H9 (cell line): ENCODE measurements at regions not wholly inside any gene's neighbourhood (a gene's known extent, or its start where the extent isn't known, plus 50 kb on each side); places are given as distances from the start of the nearest gene placed in this dataset.

Experiments used
- DNase-seq: peaks from one replicate; pipeline ENCODE4 v3.0.0-alpha.2; 2017
- H2AFZ ChIP-seq: one replicate; pipeline ENCODE4 v1.6.1; 2013; ENCODE audit warnings: mild to moderate bottlenecking, low read length, control low read depth, moderate library complexity
- H2AK5ac ChIP-seq: 2 replicates; pipeline ENCODE4 v1.6.1; 2013; ENCODE audit warnings: low read length, control low read depth, mixed read lengths; ENCODE audit not compliant: insufficient read length
- H2BK120ac ChIP-seq: one replicate; pipeline ENCODE4 v1.6.1; 2013; ENCODE audit warnings: low read depth, mild to moderate bottlenecking, low read length, control low read depth, inconsistent platforms; ENCODE audit not compliant: poor library complexity, severe bottlenecking
- H2BK12ac ChIP-seq: 2 replicates; pipeline ENCODE4 v1.6.1; 2013; ENCODE audit warnings: low read length, control low read depth, mixed read lengths, low read depth; ENCODE audit not compliant: insufficient read length
- H2BK15ac ChIP-seq: 2 replicates; pipeline ENCODE4 v1.6.1; 2013; ENCODE audit warnings: low read depth, low read length, control low read depth
- H2BK20ac ChIP-seq: one replicate; pipeline ENCODE4 v1.6.1; 2013; ENCODE audit warnings: low read depth, mild to moderate bottlenecking, low read length, control low read depth, inconsistent platforms; ENCODE audit not compliant: poor library complexity, severe bottlenecking
- H2BK5ac ChIP-seq: 2 replicates; pipeline ENCODE4 v1.6.1; 2013; ENCODE audit warnings: low read length, control low read depth, mixed read lengths; ENCODE audit not compliant: insufficient read length
- H3K14ac ChIP-seq: 2 replicates; pipeline ENCODE4 v1.6.1; 2013; ENCODE audit warnings: low read length, control low read depth; ENCODE audit not compliant: insufficient read depth
- H3K18ac ChIP-seq: 2 replicates; pipeline ENCODE4 v1.6.1; 2013; ENCODE audit warnings: low read depth, mild to moderate bottlenecking, mixed read lengths, low read length, control low read depth; ENCODE audit not compliant: insufficient read length
- H3K23ac ChIP-seq: 2 replicates; pipeline ENCODE4 v1.6.1; 2013; ENCODE audit warnings: low read length, control low read depth, mixed read lengths, low read depth; ENCODE audit not compliant: insufficient read length
- H3K23me2 ChIP-seq: 2 replicates; pipeline ENCODE4 v1.6.1; 2013; ENCODE audit warnings: low read depth, mild to moderate bottlenecking, mixed read lengths, low read length, control low read depth; ENCODE audit not compliant: insufficient read length, poor library complexity, severe bottlenecking
- H3K27ac ChIP-seq: 2 replicates; pipeline ENCODE4 v1.5.1; 2013; ENCODE audit warnings: low read length, control low read depth, mixed read lengths, low read depth; ENCODE audit not compliant: insufficient read length
- H3K27me3 ChIP-seq: 2 replicates; pipeline ENCODE4 v1.6.1; 2013; ENCODE audit warnings: low read length, control low read depth, inconsistent platforms; ENCODE audit not compliant: insufficient read depth
- H3K4ac ChIP-seq: 2 replicates; pipeline ENCODE4 v1.6.1; 2013; ENCODE audit warnings: low read depth, mild to moderate bottlenecking, control low read depth, inconsistent platforms, low read length, moderate library complexity
- H3K4me1 ChIP-seq: 2 replicates; pipeline ENCODE4 v1.6.1; 2013; ENCODE audit warnings: low read length, control low read depth, inconsistent platforms; ENCODE audit not compliant: insufficient read depth
- H3K4me2 ChIP-seq: 2 replicates; pipeline ENCODE4 v1.6.1; 2013; ENCODE audit warnings: low read length, control low read depth, mixed read lengths; ENCODE audit not compliant: insufficient read length, insufficient read depth
- H3K56ac ChIP-seq: 2 replicates; pipeline ENCODE4 v1.6.1; 2013; ENCODE audit warnings: low read depth, mild to moderate bottlenecking, mixed read lengths, low read length, control low read depth; ENCODE audit not compliant: insufficient read length
- H3K79me1 ChIP-seq: 2 replicates; pipeline ENCODE4 v1.6.1; 2013; ENCODE audit warnings: low read depth, mild to moderate bottlenecking, moderate library complexity, low read length, control low read depth, inconsistent platforms; ENCODE audit not compliant: insufficient read depth, poor library complexity, severe bottlenecking
- H3K79me2 ChIP-seq: 2 replicates; pipeline ENCODE4 v1.6.1; 2013; ENCODE audit warnings: low read length, control low read depth, inconsistent platforms; ENCODE audit not compliant: insufficient read depth
- H3K9ac ChIP-seq: 2 replicates; pipeline ENCODE4 v1.6.1; 2013; ENCODE audit warnings: low read length, control low read depth, mixed read lengths; ENCODE audit not compliant: insufficient read length; ENCODE audit errors: extremely low read depth
- H3K9me3 ChIP-seq: one replicate; pipeline ENCODE4 v1.6.1; 2013; ENCODE audit warnings: low read depth, low read length, inconsistent platforms; ENCODE audit not compliant: control insufficient read depth
- H3T11ph ChIP-seq: one replicate; pipeline ENCODE4 v1.6.1; 2013; ENCODE audit warnings: mild to moderate bottlenecking, low read length, control low read depth, inconsistent platforms
- H4K20me1 ChIP-seq: one replicate; pipeline ENCODE4 v1.6.1; 2013; ENCODE audit not compliant: control insufficient read depth, insufficient read length, insufficient read depth
- H4K5ac ChIP-seq: 2 replicates; pipeline ENCODE4 v1.6.1; 2013; ENCODE audit warnings: low read depth, mild to moderate bottlenecking, mixed read lengths, low read length, control low read depth; ENCODE audit not compliant: insufficient read length
- H4K8ac ChIP-seq: replicated peaks from 2 replicates; pipeline ENCODE4 v1.6.1; 2013; ENCODE audit warnings: low read length, control low read depth, mixed read lengths, low read depth; ENCODE audit not compliant: insufficient read length
- H4K91ac ChIP-seq: 2 replicates; pipeline ENCODE4 v1.6.1; 2013; ENCODE audit warnings: low read depth, mild to moderate bottlenecking, moderate library complexity, mixed read lengths, low read length, control low read depth; ENCODE audit not compliant: insufficient read length
- H3K27ac Mint-ChIP-seq, 3 experiments: 2 replicates in 2 of 3; 3 replicates in 1 of 3; pipeline ENCODE4 v1.8.0; 2020 to 2021; ENCODE audit warnings: mixed read lengths in 3 of 3, mild to moderate bottlenecking in 1 of 3, moderate library complexity in 1 of 3
- H3K27me3 Mint-ChIP-seq: 2 replicates; pipeline ENCODE4 v1.8.0; 2021; ENCODE audit warnings: low read depth, mild to moderate bottlenecking, moderate library complexity, mixed read lengths
- H3K36me3 Mint-ChIP-seq, 3 experiments: 2 replicates in 2 of 3; 3 replicates in 1 of 3; pipeline ENCODE4 v1.8.0; 2020 to 2021; ENCODE audit warnings: low read depth in 3 of 3, mixed read lengths in 3 of 3; ENCODE audit not compliant: insufficient read depth in 1 of 3
- H3K4me1 Mint-ChIP-seq, 2 experiments: 2 replicates each; pipeline ENCODE4 v1.8.0; 2020; ENCODE audit warnings: mixed read lengths in 2 of 2
- H3K4me3 Mint-ChIP-seq, 2 experiments: 2 replicates in 1 of 2; 3 replicates in 1 of 2; pipeline ENCODE4 v1.8.0; 2020 to 2021; ENCODE audit warnings: mild to moderate bottlenecking in 2 of 2, mixed read lengths in 2 of 2, moderate library complexity in 1 of 2
- H3K9me3 Mint-ChIP-seq, 2 experiments: 2 replicates in 1 of 2; 3 replicates in 1 of 2; pipeline ENCODE4 v1.8.0; 2020; ENCODE audit warnings: mild to moderate bottlenecking in 2 of 2, mixed read lengths in 2 of 2, moderate library complexity in 1 of 2
- WGBS: extraction: QIAGEN DNeasy Blood & Tissue Kit; methylation state at CpG from one replicate; pipeline ENCODE4 v1.1.7; 2013; ENCODE audit warnings: missing lambda C conversion rate, low lambda C conversion rate, mixed read lengths; ENCODE audit not compliant: insufficient read length; ENCODE audit errors: extremely low coverage; 5-methylcytosine and 5-hydroxymethylcytosine counted together
- TF ChIP-seq, protein P1 (sequence below): fragments of 200-600 bp; sonication (generic); conservative IDR thresholded peaks from 3 replicates; pipeline ENCODE4 v1.8.0; 2021; ENCODE audit warnings: antibody characterized with exemption, mild to moderate bottlenecking

DNA sequence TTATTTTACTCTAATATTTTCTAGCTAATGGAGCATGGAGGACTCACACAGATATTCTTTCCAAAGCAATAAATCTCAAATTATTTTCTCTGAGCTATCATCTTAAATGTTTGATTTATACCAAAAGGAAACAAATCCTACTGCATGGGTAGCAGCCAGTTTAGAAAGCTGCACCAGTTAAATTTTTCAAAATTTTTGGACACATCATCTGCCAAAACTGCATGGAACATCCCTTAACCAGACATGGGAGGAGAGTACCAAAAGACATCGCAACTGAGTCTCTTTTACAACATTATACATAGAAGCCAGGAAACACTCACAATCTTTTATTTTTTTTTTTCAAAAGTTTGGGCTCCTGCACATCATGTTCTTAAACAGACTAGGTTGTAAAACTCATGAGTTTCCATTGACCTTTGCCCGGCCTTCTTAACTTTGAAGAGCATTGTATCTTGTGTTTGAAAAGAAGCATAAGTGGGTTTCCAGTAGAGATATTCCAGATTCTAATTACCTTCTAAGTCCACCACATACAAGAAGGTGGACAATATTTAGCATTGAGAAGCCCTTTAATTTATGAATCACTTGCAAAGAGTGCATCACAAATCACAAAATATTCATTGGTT, 87.7 kb upstream of the HMGCLL1 start:
- no peak overlapping the region for H2BK15ac ChIP-seq
- H3K9ac ChIP-seq, result no peak overlapping the region
- no peak overlapping the region for H3K18ac ChIP-seq
- no peak overlapping the region for H3K4me2 ChIP-seq
- no peaks in the 10 kb centered on the region for H3K79me2 ChIP-seq
- no peak overlapping the region for H2BK12ac ChIP-seq
- H2BK20ac ChIP-seq, result no peak overlapping the region
- no peak overlapping the region for H4K91ac ChIP-seq
- Mint-ChIP-seq H3K9me3 (peaks cover 21% of the 10 kb centered on the region in 2 experiments), H3K36me3 (peaks cover 8 to 24% (median 14%) of the 10 kb centered on the region in 3 experiments), H3K27ac (no peak overlapping the region), H3K4me3 (no peak overlapping the region), H3K27me3 (no peaks in the 10 kb centered on the region), H3K4me1 (peaks cover 6 to 10% of the 10 kb centered on the region in 2 experiments; a peak in 3 of 4 replicates)
- no peaks in the 10 kb centered on the region for H4K20me1 ChIP-seq
- no CpG with 5 or more reads among the region's 2 CpGs for WGBS
- no peaks in the 10 kb centered on the region for H3K4me1 ChIP-seq
- H3T11ph ChIP-seq, result no peak overlapping the region
- H3K9me3 ChIP-seq, result no peaks in the 10 kb centered on the region
- DNase-seq, result no peak
- no peak overlapping the region for H3K56ac ChIP-seq
- H3K23me2 ChIP-seq, result no peaks in the 10 kb centered on the region
- H3K79me1 ChIP-seq, result no peaks in the 10 kb centered on the region
- no peak overlapping the region for H3K14ac ChIP-seq
- no peak overlapping the region for H2AFZ ChIP-seq
- H3K27me3 ChIP-seq, result no peaks in the 10 kb centered on the region
- H2BK120ac ChIP-seq, result no peak overlapping the region
- no peak overlapping the region for H3K23ac ChIP-seq
- H2BK5ac ChIP-seq, result no peak overlapping the region
- no peak overlapping the region for H4K8ac ChIP-seq
- TF ChIP-seq, protein P1, sequence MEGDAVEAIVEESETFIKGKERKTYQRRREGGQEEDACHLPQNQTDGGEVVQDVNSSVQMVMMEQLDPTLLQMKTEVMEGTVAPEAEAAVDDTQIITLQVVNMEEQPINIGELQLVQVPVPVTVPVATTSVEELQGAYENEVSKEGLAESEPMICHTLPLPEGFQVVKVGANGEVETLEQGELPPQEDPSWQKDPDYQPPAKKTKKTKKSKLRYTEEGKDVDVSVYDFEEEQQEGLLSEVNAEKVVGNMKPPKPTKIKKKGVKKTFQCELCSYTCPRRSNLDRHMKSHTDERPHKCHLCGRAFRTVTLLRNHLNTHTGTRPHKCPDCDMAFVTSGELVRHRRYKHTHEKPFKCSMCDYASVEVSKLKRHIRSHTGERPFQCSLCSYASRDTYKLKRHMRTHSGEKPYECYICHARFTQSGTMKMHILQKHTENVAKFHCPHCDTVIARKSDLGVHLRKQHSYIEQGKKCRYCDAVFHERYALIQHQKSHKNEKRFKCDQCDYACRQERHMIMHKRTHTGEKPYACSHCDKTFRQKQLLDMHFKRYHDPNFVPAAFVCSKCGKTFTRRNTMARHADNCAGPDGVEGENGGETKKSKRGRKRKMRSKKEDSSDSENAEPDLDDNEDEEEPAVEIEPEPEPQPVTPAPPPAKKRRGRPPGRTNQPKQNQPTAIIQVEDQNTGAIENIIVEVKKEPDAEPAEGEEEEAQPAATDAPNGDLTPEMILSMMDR, result no peak
- H2AK5ac ChIP-seq, result no peak overlapping the region
- no peak overlapping the region for H4K5ac ChIP-seq
- H3K27ac ChIP-seq, result no peak overlapping the region
- no peak overlapping the region for H3K4ac ChIP-seq
